GM10248 (cell line): ENCODE measurements at regions not wholly inside any gene's neighbourhood (a gene's known extent, or its start where the extent isn't known, plus 50 kb on each side); places are given as distances from the start of the nearest gene placed in this dataset.

Source experiments
- CTCF ChIA-PET: fragments of 300-600 bp; sonication (Branson Sonifier 250); formaldehyde crosslinking; extraction: SDS; loops from one replicate; lab custom pipeline; 2021; ENCODE audit warnings: antibody characterized with exemption; lab: Yijun Ruan, JAX
- POLR2A ChIA-PET: fragments of 350-650 bp; sonication (Branson Sonifier 250); formaldehyde crosslinking; extraction: SDS; loops from one replicate; lab custom pipeline; 2020; ENCODE audit warnings: antibody characterized with exemption; lab: Yijun Ruan, JAX
- DNase-seq: peaks from one replicate; pipeline ENCODE4 v3.0.0; 2012; ENCODE audit errors: extremely low spot score
- TF ChIP-seq, protein P1 (sequence below): IDR thresholded peaks from 2 replicates; pipeline ENCODE4 v1.5.1; 2012; ENCODE audit warnings: mild to moderate bottlenecking, low read depth; ENCODE audit errors: extremely low read depth, missing control alignments, control extremely low read depth

DNA sequence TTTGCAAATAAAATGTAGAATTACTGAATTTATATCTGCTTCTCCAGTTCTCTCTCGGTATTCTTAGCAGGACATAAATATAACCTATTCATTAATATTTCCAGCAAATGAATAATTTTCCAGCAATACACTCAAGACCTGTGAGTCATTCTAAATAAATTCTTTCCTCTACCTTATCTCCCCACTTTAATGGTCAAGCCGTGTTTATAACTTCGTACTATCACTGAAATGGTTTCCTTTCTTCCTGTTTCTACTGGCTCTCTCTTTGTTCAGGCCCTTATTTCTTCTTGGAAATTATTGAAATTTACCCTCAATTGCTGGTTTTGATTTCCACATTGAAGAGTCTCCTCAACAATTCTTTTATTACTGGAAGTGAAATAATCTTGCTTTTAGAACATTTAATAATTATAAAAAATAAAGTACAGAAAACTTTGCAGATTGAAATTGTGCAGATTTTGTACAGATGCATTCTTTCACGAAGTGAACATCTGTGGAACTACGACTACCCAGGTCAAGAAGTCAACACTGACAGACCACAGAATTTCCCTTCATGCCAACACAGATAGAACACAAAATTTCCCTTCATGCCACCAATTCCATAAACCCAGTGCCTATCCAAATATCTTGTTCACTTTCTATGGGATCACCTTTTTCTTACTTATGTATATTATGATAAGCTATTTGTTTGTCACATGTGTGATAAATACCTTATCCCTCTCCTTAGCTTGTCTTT, 205.7 kb downstream of the FAT4 start:
- TF ChIP-seq, protein P1, sequence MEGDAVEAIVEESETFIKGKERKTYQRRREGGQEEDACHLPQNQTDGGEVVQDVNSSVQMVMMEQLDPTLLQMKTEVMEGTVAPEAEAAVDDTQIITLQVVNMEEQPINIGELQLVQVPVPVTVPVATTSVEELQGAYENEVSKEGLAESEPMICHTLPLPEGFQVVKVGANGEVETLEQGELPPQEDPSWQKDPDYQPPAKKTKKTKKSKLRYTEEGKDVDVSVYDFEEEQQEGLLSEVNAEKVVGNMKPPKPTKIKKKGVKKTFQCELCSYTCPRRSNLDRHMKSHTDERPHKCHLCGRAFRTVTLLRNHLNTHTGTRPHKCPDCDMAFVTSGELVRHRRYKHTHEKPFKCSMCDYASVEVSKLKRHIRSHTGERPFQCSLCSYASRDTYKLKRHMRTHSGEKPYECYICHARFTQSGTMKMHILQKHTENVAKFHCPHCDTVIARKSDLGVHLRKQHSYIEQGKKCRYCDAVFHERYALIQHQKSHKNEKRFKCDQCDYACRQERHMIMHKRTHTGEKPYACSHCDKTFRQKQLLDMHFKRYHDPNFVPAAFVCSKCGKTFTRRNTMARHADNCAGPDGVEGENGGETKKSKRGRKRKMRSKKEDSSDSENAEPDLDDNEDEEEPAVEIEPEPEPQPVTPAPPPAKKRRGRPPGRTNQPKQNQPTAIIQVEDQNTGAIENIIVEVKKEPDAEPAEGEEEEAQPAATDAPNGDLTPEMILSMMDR, result no peak
- no peak for DNase-seq
- CTCF ChIA-PET, result interaction anchor here (1.2 kb wide), 1 partner anchor 32 kb away, joined by 3 read pairs; no protein-coding TSS in a partner anchor
- POLR2A ChIA-PET, result no interaction called here

- DNase-seq, result no peak
- ChIA-PET POLR2A (no interaction called here), CTCF (no interaction called here)
- TF ChIP-seq, protein P1, result no peak
Measured at GRCh38 chr4:125522588-125522987, 207.8 kb downstream of the FAT4 start.

DNA sequence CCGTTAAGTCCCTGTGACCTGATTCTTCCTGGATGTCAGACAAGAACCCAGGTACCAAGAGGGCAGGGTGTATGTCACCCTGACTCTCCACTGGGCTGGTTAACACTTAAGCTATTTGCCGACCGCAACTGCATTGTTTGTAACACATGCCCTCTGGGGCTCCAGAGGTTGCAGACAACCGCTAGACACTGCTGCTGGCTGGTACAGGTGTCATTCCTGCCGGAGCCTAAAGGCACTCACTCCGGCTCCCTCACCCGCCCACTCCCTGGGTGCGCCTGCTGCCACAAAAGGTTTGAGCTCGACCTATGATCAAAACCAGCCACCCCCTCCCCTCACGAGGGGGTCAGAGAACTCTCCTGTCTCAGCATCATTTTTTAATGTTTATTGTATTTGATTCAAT, 208.2 kb downstream of the FAT4 start:
- CTCF ChIA-PET, result no interaction called here
- POLR2A ChIA-PET, result no interaction called here
- no peak for DNase-seq

GRCh38 chr4:125526420-125526819, 211.7 kb downstream of the FAT4 start:
- POLR2A ChIA-PET, result no interaction called here
- DNase-seq, result no peak
- CTCF ChIA-PET, result interaction anchor here (1.2 kb wide), 1 partner anchor 11 kb away, joined by 3 read pairs; no protein-coding TSS in a partner anchor
- TF ChIP-seq, protein P1, result no peak

More for the DNA sequence above, 208.2 kb downstream of the FAT4 start:
- TF ChIP-seq, protein P1, result no peak

DNA sequence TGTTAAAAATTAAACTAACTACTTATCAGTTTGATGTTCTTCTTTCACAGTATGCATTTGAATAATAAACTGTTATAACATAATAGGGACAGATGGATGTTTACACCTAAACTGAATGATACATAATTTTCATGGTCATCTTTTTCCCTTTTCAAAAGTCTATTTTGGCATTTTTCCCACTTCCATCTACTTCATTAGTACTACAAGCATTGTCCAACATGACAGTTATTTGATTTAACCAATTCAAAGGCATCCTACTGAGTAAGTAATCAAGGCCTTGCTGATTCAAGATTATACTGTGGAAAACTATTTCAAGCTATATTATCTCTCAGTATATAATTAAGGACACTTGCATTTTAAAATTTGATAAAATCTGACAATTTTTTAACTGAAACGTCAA, 212.9 kb downstream of the FAT4 start:
- ChIA-PET CTCF (no interaction called here), POLR2A (no interaction called here)
- DNase-seq, result no peak

DNA sequence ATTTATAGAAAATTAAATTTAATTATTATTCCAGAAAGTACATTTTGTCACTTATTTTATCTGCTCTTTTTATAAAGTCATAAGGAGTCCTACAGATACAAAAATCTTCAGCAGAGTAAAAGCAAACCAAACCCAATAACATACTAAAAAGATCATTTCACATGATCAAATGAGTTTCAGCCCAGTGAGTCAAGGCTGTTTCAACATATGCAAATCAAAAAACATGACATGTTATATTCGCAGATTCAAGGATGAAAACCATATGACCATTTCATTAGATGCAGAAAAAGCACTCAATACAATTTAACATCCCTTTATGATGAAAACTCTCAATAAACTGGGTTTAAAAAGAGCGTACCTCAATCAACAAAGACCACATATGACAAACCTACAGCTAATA, 214.3 kb downstream of the FAT4 start:
- no peak for DNase-seq
- ChIA-PET CTCF (no interaction called here), POLR2A (no interaction called here)
- TF ChIP-seq, protein P1, result no peak

More for the DNA sequence above, 212.9 kb downstream of the FAT4 start:
- TF ChIP-seq, protein P1, result no peak

DNA sequence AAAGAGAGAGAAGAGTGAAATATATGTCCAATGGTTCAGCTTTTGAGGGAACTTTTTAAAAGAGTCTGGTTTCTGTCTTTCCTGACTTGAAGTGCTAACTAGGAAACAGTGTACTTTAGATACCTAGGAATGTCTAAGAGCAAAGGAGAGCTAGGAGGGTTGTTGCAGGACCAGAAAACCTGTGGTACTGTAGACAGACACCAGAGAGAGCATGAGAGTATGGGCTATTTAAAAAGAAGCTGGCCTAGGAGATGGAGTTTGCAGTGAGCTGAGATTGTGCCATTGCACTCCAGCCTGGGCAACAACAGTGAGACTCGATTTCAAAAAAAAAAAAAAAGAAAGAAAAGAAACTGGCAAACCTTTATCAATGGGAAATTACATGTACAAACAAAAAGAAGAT, 223.9 kb downstream of the FAT4 start:
- POLR2A ChIA-PET, result no interaction called here
- CTCF ChIA-PET, result interaction anchor here (1.2 kb wide), 1 partner anchor 20 kb away, joined by 3 read pairs; no protein-coding TSS in a partner anchor
- TF ChIP-seq, protein P1, result no peak
- no peak for DNase-seq
